ENCODE measurements at regions not wholly inside any gene's neighbourhood (a gene's known extent, or its start where the extent isn't known, plus 50 kb on each side); places are given as distances from the start of the nearest gene placed in this dataset.

- no peak for TF ChIP-seq CREM (IDR thresholded peaks at IDR 0.05; ENCODE audit: low read depth)
- TF ChIP-seq MLLT1 (IDR thresholded peaks at IDR 0.05) = no peak
- no peak for TF ChIP-seq GATA2 (CRISPR knock-in tag; IDR thresholded peaks at IDR 0.05)
- no peak for TF ChIP-seq POLR2AphosphoS5 (IDR thresholded peaks at IDR 0.05; ENCODE audit: control insufficient read depth, insufficient read depth, low read depth, low read length)
- TF ChIP-seq RCOR1 (IDR thresholded peaks at IDR 0.05; ENCODE audit: borderline replicate concordance in 1 of 2, low read depth in 2 of 2, low read length in 2 of 2) = peak in 1 of 2 experiments; percentile 69; a peak in 2 of 4 replicates
- no peak for TF ChIP-seq ZBTB33 (CRISPR knock-in tag; IDR thresholded peaks at IDR 0.05)
- TF ChIP-seq SMARCA4 (IDR thresholded peaks at IDR 0.05) = peak; percentile 52
- no peak for TF ChIP-seq ZNF764 (CRISPR knock-in tag; IDR thresholded peaks at IDR 0.05; ENCODE audit: low read depth)
- TF ChIP-seq SMARCE1 (IDR thresholded peaks at IDR 0.05) = peak; percentile 78; the same call in 1 of the 2 replicates
- TF ChIP-seq CBFA2T3 (IDR thresholded peaks at IDR 0.05) = peak; percentile 54
- TF ChIP-seq MTA3 (IDR thresholded peaks at IDR 0.05; ENCODE audit: borderline replicate concordance) = 0 out of 2 replicates have a peak, but pooled peaks have one; percentile 35
- TF ChIP-seq REST (IDR thresholded peaks at IDR 0.05; ENCODE audit: borderline replicate concordance) = peak; percentile 20; the same call in 1 of the 2 replicates
- TF ChIP-seq REST (CRISPR knock-in tag; IDR thresholded peaks at IDR 0.05; ENCODE audit: low read depth) = no peak
- no peak for TF ChIP-seq CREB5 (CRISPR knock-in tag; IDR thresholded peaks at IDR 0.05)
- no peak for TF ChIP-seq TCF7 (IDR thresholded peaks at IDR 0.05; ENCODE audit: borderline replicate concordance)
Measured at GRCh38 chr2:47309952-47310800, 58.9 kb upstream of the EPCAM start (continued).

All from K562 (cell line).